GM21367 (cell line): ENCODE measurements at regions not wholly inside any gene's neighbourhood (a gene's known extent, or its start where the extent isn't known, plus 50 kb on each side); places are given as distances from the start of the nearest gene placed in this dataset.
"Not testable (repeated sequence)": the region's sequence is repeated elsewhere in the genome, so short reads cannot be mapped to it uniquely, and the experiment has no call there.

Experiments
- ATAC-seq: cut with Tn5 transposase; IDR thresholded peaks from one replicate; pipeline ENCODE4 v1.9.1; 2021; ENCODE audit not compliant: unreplicated experiment

DNA sequence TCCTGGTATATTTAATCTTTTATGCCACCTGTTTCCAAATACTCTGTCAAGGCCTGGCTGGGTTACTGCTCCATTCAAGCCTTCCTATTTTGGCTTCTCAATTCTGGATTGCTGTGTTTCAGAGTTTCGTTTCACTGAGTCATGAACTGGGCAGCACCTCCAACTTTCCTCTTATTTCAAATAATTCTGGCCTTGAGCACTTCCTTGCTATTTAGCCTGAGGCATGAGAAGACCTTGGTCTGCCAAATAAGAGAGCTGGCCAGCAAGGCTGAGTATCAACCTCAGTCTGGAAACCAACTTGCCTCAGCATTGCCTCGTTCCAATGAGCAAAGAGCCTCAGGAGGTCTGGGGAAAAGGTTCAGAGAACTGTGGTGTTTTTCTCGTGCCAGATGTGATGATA, 66.6 kb downstream of the TNFAIP3 start:
- ATAC-seq = no peak

DNA sequence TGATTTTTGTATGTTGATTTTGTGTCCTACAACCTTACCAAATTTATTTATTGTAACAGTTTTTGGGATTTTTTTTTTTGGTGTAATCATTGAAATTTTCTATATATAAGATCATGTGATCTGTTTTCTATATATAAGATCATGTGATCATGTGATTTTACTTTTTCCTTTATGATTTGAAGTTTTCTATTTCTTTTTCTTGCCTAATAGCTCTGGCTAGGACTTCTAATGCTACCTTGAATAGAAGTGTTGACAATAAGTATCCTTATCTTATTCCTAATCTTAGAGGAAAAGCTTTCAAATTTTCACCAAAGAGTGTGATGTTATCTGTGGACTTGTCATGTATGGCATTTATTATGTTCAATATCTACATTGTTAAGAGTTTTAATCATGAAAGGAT, 69.7 kb downstream of the TNFAIP3 start:
- ATAC-seq = no peak

- no peak for ATAC-seq
These were observed 70.8 kb downstream of the TNFAIP3 start for GRCh38 chr6:137937834-137938233.

- no peak for ATAC-seq
These were observed 71.8 kb downstream of the TNFAIP3 start for GRCh38 chr6:137938770-137939379.

GRCh38 chr6:137941995-137942394, 74.9 kb downstream of the TNFAIP3 start:
- ATAC-seq = no peak

GRCh38 chr6:137942736-137943135, 75.7 kb downstream of the TNFAIP3 start:
- ATAC-seq = no peak

DNA sequence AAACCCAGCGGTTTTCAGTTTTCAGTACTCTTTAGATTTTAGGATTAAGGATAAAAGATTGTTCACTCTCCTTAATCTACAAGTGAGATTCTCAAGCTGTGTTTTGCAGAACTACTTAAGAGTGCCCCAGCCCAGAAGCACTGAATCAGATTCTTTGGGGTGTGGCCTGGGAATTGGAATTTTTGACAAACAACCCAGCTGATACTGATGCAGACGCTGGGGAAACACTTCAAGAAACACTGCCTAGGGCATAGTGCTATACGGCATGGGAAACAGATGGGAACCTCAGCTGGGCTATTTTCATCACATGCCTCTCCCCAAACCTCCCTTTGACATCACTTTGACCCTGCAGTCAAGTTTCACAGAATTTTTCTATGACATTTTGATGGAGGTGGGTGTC, 77.3 kb downstream of the TNFAIP3 start:
- not testable (repeated sequence) for ATAC-seq

- ATAC-seq = peak; percentile 28
These were observed 77.9 kb downstream of the TNFAIP3 start for GRCh38 chr6:137944793-137945498.

DNA sequence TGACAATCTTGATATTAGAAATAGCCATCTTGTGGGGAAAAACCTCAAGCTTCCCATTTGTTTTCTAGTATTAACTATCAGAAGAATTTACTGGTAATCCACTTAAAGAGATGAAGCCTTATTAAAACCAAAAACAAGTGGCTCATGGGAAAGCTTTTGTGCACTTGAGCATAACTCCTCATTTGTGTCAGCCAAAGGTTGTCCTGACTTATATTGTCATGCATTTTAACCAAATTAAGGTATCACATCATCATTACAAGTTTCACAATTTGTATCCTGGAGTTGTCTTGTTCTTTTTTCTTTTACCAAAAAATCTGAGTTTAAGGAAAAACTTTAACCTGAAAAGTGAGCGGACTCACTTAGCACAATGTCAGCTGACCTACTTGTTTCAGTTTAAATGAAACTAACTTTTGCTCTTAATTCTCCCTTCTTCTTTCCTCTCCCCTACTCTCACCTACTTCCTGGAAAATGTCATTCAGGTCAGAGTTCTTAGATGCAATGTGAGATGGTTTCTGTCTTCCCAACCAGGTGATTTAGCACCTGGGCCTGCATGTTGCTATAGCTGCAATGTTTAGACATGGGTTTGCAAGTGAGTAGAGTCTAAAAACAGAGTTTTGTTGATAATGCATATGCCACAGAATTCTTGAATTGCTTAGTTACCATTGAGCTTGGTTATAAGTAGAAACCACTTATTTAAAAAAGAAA, 82.8 kb downstream of the TNFAIP3 start:
- ATAC-seq = peak; percentile 40

DNA sequence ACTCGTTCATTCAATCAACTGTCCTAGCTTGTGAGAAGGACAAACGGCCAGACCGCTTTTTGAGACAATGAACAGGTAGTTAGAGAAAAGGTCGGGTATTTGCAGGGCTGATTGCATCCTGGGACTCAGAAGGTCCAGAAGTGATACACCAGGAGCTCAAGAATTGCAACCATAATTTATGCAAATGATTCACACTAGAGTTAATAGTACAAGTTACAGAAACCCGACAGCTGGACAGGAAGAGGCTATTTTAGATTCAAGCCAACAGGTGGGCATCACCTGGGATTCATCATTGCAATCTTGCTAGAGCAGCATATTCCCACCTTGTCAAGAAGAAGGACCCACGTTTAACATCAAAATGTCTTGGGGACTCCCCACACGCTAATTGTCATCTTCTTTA, 83.5 kb downstream of the TNFAIP3 start:
- no peak for ATAC-seq

GRCh38 chr6:137951064-137951597, 84.1 kb downstream of the TNFAIP3 start:
- ATAC-seq = peak; percentile 45

DNA sequence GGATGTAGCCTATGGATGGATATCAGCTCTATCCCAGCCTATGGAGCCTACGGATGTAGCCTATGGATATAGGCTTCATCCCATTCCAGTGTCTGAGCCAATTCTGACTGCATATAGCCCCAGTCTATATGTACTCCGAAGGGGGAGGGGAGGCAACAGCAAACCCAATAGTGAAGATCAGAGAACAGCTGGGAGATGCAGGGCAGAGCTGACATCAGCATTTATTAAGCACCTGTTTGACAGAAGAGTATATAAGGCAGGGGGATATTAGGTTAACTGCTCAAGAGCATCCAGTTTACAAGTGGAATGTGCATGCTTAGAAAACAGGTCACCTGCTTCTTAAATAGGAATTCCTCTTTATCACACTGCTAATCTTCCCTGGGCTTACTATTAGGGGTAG, 85.2 kb downstream of the TNFAIP3 start:
- no peak for ATAC-seq

DNA sequence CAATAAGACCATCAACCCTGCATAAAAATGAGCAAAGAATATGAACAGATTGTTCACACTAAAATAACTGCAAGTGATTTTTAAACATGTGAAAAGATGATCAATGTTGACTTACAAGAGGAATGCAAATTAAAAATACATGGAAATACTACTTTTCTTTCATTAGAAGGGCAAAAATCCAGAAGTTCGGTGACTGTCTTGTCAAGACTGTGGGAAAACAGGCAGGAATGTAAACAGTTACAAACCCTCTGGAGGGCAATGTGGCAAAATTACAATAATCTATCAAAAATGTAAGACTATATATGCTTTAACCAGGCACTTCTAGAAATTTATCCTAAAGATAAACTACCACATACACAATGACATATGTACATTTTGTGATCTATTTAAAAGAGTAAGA, 86.7 kb downstream of the TNFAIP3 start:
- ATAC-seq = no peak

- no peak for ATAC-seq
These were observed 87.2 kb downstream of the TNFAIP3 start for GRCh38 chr6:137954253-137954652.

DNA sequence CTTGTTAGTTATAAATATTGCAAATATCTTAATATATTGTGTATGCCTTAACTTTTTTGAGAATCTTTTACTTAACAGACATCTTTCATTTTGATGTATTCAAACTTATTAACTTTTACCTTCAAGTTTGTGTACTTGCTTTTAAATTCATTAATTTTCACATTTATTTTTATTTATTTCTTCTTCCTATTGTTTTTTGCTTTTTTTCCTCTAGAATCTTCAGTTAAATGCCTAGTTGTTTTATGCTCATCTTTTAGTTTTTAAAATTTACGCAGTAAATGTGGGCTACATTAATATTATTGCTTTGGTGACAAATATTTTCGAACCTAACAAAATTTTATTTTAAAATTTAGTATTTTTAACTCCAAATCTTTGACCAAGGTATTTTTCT, 89.0 kb downstream of the TNFAIP3 start:
- no peak for ATAC-seq

GRCh38 chr6:137957471-137957870, 90.4 kb downstream of the TNFAIP3 start:
- ATAC-seq = no peak

GRCh38 chr6:137958811-137959565, 91.9 kb downstream of the TNFAIP3 start:
- no peak for ATAC-seq

DNA sequence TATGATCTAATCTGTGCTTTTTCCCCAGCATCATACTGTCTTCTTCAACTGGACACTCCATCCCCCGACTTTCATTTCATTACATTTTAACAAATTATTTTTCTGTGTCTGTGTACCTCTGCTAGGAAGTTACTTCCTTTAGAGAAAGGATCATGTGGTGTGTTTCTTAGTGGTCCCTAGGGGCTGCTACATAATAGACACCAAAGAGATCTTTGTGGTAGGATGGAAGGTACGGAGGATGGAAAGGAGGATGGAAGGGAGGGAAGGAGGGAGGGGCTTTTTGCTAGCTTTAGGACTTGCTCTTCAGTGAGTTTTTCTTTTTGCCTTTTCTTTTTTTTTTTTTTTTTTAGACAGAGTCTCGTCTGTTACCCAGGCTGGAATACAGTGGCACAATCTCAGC, 95.7 kb downstream of the TNFAIP3 start:
- no peak for ATAC-seq

DNA sequence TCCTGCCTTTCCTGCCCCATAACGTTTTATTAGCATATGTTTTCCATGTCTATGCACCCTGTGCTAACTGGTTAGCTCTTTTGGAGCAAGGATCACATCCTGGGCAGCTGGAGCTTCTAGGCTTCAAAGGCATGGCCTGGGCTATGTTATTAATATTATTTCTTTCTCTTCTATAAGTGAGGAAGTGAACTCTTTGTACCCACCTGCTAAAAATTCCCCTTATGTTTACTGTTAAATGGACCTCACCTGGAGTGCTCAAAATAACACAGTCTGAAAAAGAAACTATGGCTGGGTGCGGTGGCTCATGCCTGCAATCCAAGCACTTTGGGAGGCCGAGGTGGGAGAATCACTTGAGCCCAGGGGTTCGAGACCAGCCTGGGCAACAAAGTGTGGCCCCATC, 97.8 kb downstream of the TNFAIP3 start:
- ATAC-seq = no peak

DNA sequence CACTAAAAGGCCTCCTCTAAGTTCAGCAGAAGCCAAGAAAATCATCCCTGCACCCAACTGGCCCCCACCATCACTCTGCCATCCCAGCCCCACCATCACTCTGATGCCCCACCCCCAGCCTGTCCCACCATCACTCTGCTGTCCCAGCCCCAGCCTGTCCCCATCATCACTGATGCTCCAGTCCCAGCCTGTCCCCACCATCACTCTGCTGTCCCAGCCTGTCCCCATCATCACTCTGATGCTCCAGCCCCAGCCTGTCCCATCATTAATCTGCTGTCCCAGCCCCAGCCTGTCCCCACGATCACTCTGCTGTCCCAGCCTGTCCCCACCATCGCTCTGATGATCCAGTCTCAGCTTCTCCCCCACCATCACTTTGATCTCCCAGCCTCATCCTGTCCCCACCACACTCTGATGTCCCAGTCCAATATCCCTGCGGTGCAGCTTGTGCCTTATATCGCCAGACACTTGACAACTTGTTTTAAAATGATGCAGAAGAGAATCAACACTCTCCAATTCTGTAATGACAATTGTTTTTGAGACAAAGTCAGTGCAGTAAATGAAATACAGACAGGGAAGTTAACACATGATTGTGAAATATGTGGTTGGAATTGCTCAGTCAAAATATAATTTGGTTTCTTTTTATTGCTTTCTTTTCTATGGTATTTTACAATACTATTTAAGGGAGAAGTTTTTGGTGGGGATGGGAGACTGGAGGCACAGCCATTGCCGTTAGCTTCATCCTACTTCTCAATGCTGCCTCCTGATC, 100.8 kb downstream of the TNFAIP3 start:
- ATAC-seq = no peak

GRCh38 chr6:137968455-137968804, 101.4 kb downstream of the TNFAIP3 start:
- no peak for ATAC-seq
